Embryonic facial prominence (tissue), 1 donor: ENCODE measurements at regions not wholly inside any gene's neighbourhood (a gene's known extent, or its start where the extent isn't known, plus 50 kb on each side); places are given as distances from the start of the nearest gene placed in this dataset.

Experiments
- DNase-seq: peaks from one replicate; pipeline ENCODE4 v3.0.0-alpha.2; 2016; ENCODE audit errors: extremely low spot score

- no peak for DNase-seq
Measured at GRCh38 chr5:61737301-61737963, 405.4 kb downstream of the ZSWIM6 start.

- DNase-seq = no peak
Measured at GRCh38 chr5:61737964-61738340, 405.9 kb downstream of the ZSWIM6 start.

GRCh38 chr5:61738446-61738845 lies 406.4 kb downstream of the ZSWIM6 start:
- no peak for DNase-seq

GRCh38 chr5:61744690-61745619 lies 412.9 kb downstream of the ZSWIM6 start:
- no peak for DNase-seq

- no peak for DNase-seq
Measured at GRCh38 chr5:61746831-61747575, 414.9 kb downstream of the ZSWIM6 start.

- no peak for DNase-seq
Measured at GRCh38 chr5:61748121-61748520, 416.1 kb downstream of the ZSWIM6 start.

- DNase-seq = no peak
Measured at GRCh38 chr5:61748651-61749050, 416.6 kb downstream of the ZSWIM6 start.

- no peak for DNase-seq
Measured at GRCh38 chr5:61752588-61752987, 420.5 kb downstream of the ZSWIM6 start.

DNA sequence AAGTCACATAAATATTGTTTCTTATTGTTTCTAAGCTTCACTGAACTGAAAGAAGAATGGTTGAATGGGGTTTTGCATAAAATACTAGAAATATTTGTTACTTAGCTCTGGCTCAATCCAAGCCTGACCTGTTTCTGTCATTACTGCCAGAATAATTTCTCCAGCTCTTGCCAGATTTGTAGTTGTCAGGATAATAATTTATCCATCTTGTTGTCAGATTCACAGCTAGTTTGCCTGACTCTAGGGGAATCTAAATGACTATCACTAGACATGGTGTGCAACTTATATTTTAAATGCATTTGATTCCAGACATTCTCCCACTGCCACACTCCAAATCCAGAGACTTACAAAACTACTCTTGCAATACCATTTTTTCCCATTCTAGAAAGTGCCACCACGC lies 422.7 kb downstream of the ZSWIM6 start:
- no peak for DNase-seq

DNA sequence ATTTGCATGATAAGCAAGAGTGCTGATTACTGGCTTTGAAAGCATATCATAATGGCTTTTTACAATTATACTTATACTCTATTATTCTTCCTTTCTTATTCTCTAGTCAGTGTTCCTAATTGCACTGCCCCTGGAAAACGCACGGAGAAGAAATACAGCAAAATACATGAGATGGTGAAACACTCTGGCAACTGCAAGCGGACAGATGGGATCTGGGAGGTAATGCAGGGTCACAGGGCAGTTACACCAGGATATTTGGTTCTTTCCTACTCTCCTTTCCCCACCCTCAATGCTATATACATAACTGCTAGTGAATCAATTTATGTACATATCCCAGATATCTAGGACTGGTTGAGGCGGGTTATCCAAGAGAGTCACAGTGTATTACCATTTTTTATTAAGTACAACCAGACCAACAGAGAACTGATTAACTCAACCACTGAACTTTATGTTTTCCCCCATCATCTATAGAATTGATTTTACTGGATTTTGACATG lies 423.7 kb downstream of the ZSWIM6 start:
- DNase-seq = no peak

GRCh38 chr5:61758711-61759110 lies 426.7 kb downstream of the ZSWIM6 start:
- DNase-seq = no peak

DNA sequence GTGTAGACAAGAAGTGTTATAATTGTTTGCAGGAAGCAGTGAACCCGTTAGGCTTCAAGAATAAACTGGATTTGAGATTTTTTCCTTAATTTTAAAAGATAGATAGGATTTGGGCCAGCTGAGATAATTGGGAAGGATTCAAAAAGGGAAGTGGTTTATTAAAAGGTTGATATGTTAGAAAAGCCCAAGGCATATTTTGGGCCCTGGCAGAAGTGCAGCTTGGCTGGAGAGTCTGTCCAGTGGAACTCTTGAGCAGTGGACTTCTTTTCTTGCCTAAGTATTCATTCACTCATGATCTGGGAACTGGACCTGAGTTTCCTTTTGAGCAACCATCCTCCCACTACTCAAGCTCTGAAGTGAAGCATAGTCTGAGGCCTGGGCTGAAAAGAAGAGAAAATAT lies 433.4 kb downstream of the ZSWIM6 start:
- DNase-seq = no peak

DNA sequence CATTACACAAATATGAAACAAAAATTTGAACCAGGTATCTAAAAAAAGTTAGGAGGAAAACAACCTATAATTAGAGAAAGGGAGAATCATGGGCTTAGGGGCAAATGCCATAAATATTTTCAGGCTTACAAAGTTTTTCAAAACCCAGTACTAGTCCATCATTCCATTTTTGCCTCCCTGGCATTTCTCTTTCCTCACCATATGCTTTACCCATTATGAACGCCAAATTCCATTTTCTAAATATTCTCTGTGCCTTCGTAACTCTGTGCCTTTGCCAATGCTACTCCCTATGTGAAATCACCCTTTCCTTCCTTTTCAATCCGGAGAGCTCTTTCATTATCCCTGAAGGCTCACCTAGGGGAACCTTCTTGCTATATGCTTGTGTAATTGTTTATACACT lies 434.1 kb downstream of the ZSWIM6 start:
- no peak for DNase-seq

DNA sequence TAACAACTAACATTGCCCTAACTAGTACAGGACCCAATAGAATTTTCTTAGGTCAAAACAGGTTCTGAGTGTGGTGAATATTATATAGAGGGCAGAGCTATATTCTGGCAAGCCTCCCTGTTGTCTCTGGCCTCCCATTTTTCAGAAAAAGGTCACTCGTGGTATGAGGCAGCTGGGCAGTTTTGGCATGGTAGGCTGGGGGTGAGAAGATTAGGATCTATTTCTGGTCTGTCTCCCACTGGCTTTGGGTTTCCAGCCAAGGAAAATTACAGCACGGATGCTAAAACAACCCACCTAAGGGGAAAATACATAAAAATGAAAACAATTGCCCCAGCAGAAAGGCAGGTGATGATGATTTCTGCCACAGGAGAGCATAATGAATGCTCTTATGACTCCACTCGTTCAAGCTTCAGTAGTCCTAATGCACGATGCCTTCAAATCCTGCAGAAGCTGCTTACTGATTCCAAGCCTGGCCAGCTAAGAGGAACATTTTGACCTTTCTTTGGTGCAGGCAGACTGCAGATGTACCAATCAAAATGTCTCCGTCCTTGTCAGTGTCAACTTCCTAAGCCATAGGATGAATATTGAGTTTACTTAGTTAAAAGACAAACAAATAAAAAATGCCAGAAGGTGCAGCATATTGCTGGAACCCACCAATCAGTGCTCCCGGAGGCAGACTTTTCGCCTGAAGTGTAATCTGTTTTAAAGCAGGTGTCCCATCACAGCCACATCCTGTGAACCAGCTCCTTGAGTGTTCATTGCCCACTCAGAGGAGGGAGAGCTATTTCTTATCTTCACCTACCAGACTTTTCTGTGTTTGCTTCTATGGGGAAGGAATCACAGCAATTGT lies 435.4 kb downstream of the ZSWIM6 start:
- DNase-seq = no peak

- DNase-seq = no peak
Measured at GRCh38 chr5:61768692-61769281, 436.7 kb downstream of the ZSWIM6 start.

GRCh38 chr5:61771062-61771461 lies 439.0 kb downstream of the ZSWIM6 start:
- no peak for DNase-seq

DNA sequence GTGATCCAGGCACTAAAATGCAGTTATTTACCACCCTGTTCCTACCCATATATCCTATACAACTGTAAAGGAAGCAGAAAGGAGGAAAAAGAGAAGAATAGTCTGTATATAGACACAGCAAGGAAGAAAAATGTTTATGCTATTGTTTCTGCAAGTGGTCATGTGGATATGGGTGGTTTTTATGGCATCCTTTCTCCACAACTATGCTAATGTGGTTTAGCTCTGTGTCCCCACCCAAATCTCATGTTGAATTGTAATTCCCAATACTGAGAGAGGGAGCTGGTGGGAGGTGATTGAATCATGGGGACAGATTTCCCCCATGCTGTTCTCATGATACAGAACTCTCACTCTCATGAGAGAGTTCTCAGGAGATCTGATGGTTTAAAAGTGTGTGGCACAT lies 439.8 kb downstream of the ZSWIM6 start:
- no peak for DNase-seq

DNA sequence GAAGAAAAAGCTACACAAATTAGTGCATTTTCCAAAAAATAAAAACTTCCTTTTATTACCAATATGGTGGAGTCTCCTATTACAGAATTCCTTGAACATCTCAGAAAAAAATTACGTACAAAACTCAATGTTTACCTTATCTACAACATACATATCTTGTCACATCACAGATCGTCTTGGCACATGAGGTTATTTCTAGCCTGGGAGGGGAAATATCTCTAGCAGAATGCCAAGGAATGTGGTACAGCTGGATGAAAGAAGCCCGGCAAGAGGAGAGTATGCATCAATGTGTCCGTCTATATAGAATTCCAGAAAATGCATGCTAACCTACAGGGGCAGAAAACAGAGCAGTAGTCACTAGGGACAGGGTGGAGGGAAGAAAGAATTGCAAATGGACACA lies 443.8 kb downstream of the ZSWIM6 start:
- DNase-seq = no peak

DNA sequence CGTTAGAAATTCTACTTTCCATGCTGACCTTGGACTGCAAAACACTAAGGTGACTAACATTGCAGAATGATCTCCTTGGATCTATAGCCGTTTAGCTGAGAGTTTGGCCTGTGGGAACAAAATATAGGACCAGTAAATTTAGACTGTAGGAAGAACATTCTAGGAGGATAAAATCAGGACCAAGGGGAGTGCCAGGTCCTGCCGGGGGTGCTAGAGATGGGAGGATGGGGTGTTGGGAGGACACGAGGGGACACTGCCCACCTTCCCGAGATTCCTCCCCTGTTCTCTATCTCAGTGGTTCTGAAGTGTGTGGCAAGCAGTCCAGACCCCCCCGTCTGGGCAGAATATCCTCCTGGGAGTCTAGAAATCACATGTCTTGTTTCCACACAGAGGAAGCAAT lies 445.2 kb downstream of the ZSWIM6 start:
- no peak for DNase-seq

DNA sequence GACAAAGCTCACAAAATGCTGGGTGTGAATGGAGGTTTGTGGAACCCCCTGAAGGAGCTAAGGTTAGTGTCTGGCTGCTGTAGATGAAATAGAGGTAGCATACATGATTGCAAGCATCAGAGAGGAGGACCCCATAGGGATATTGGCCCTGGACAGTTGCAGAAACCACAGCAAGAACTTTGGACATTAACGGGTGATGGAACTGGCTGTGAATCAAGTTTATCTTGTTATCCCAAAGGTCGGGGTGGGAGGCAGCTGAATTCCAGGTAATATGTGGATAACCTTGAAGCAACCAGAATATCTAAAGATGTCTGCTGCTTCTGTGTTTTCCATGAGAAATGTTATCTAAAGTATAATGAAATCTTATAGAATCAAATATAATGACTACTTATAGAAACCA lies 447.7 kb downstream of the ZSWIM6 start:
- no peak for DNase-seq

GRCh38 chr5:61783481-61783880 lies 451.4 kb downstream of the ZSWIM6 start:
- DNase-seq = no peak
